IMR-90 (cell line): ENCODE measurements at regions not wholly inside any gene's neighbourhood (a gene's known extent, or its start where the extent isn't known, plus 50 kb on each side); places are given as distances from the start of the nearest gene placed in this dataset.

Source experiments
- CEBPB ChIP-seq: IDR thresholded peaks from 2 replicates; pipeline ENCODE4 v1.6.1; 2012; ENCODE audit warnings: low read depth, low read length, improper control_type of control experiment
- FOS ChIP-seq: fragments of 150-350 bp; IDR thresholded peaks from 2 replicates; pipeline ENCODE4 v1.6.1; 2016; ENCODE audit warnings: low read depth, low read length
- MXI1 ChIP-seq: IDR thresholded peaks from 2 replicates; pipeline ENCODE4 v1.6.1; 2012; ENCODE audit warnings: low read depth, mild to moderate bottlenecking, low read length, moderate library complexity, borderline replicate concordance
- POLR2A ChIP-seq: IDR thresholded peaks from 2 replicates; pipeline ENCODE4 v1.6.1; 2012; ENCODE audit warnings: mild to moderate bottlenecking, low read depth, low read length
- TF ChIP-seq, protein P1 (sequence below): conservative IDR thresholded peaks from 2 replicates; pipeline ENCODE4 v1.5.1; 2012; ENCODE audit warnings: mild to moderate bottlenecking, low read depth, low read length, improper control_type of control experiment
- TF ChIP-seq, protein P2 (sequence below): fragments of 150-350 bp; IDR thresholded peaks from 2 replicates; pipeline ENCODE4 v1.6.1; 2016; ENCODE audit warnings: low read depth, mild to moderate bottlenecking, low read length, moderate library complexity, borderline replicate concordance

DNA sequence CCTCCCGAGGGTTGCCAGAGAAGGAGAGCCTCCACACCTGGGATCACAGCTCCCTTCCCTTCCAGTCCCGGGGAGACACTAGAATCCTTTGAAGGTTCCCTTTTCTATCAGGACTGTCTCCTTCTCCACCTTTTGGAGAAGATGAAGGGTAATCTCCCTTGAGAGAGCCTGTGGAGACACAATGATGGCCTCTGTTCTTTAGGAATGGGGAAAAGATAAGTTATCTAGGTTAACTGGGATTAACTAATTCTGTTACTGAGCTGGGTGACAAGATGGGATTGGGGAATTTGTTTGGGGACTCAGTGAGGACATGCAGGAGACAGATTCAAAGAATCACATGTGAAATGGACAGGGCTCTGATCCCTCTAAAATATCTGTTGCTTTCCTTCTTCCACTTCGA, 181.1 kb upstream of the BMPER start:
- TF ChIP-seq, protein P1, sequence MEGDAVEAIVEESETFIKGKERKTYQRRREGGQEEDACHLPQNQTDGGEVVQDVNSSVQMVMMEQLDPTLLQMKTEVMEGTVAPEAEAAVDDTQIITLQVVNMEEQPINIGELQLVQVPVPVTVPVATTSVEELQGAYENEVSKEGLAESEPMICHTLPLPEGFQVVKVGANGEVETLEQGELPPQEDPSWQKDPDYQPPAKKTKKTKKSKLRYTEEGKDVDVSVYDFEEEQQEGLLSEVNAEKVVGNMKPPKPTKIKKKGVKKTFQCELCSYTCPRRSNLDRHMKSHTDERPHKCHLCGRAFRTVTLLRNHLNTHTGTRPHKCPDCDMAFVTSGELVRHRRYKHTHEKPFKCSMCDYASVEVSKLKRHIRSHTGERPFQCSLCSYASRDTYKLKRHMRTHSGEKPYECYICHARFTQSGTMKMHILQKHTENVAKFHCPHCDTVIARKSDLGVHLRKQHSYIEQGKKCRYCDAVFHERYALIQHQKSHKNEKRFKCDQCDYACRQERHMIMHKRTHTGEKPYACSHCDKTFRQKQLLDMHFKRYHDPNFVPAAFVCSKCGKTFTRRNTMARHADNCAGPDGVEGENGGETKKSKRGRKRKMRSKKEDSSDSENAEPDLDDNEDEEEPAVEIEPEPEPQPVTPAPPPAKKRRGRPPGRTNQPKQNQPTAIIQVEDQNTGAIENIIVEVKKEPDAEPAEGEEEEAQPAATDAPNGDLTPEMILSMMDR: no peak
- TF ChIP-seq FOS (no peak), POLR2A (no peak), CEBPB (no peak), MXI1 (no peak)
- TF ChIP-seq, protein P2, sequence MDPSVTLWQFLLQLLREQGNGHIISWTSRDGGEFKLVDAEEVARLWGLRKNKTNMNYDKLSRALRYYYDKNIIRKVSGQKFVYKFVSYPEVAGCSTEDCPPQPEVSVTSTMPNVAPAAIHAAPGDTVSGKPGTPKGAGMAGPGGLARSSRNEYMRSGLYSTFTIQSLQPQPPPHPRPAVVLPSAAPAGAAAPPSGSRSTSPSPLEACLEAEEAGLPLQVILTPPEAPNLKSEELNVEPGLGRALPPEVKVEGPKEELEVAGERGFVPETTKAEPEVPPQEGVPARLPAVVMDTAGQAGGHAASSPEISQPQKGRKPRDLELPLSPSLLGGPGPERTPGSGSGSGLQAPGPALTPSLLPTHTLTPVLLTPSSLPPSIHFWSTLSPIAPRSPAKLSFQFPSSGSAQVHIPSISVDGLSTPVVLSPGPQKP: no peak
